Endothelial cell of umbilical vein (primary cell): ENCODE measurements at regions not wholly inside any gene's neighbourhood (a gene's known extent, or its start where the extent isn't known, plus 50 kb on each side); places are given as distances from the start of the nearest gene placed in this dataset.

Experiments
- BruUV-seq: library from RNA; stranded (reverse); fragments of 400-500 nt; replicated peaks from 2 replicates; lab custom pipeline; 2021; lab: Mats Ljungman, UMichigan
- CTCF ChIA-PET: fragments of 300-600, 350-600 bp; sonication (Branson Sonifier 250); formaldehyde crosslinking; loops from one replicate; lab custom pipeline; 2021; ENCODE audit warnings: antibody characterized with exemption, inconsistent platforms; lab: Charles Lee
- POLR2A ChIA-PET: fragments of 300-600, 350-600 bp; sonication (Branson Sonifier 250); formaldehyde crosslinking; loops from one replicate; lab custom pipeline; 2021; ENCODE audit warnings: antibody characterized with exemption, inconsistent platforms; lab: Charles Lee
- DNase-seq: peaks from one replicate; pipeline ENCODE4 v3.0.0-alpha.2; 2011; ENCODE audit warnings: low read depth, low spot score
- FAIRE-seq: peaks from 2 replicates; lab custom pipeline; 2011; peaks lifted over from hg19 to GRCh38; lab: Jason Lieb, UNC
- H2AFZ ChIP-seq: 2 replicates; pipeline ENCODE4 v1.6.0; 2012; ENCODE audit warnings: low read depth, low read length, control low read depth, inconsistent platforms
- H3K27ac ChIP-seq: 2 replicates; pipeline ENCODE4 v1.5.1; 2011; ENCODE audit warnings: low read depth, mild to moderate bottlenecking, control low read depth, low read length, moderate library complexity; ENCODE audit not compliant: insufficient read depth
- H3K27me3 ChIP-seq, 2 experiments: 2 replicates each; pipeline versions ENCODE4 v1.6.0 to v1.6.1; 2011; ENCODE audit warnings: low read length in 2 of 2, mixed read lengths in 1 of 2; ENCODE audit not compliant: control insufficient read depth in 2 of 2, insufficient read depth in 2 of 2
- H3K36me3 ChIP-seq, 2 experiments: 2 replicates in 1 of 2; 3 replicates in 1 of 2; pipeline ENCODE4 v1.5.1; 2011; ENCODE audit warnings: low read length in 2 of 2, mild to moderate bottlenecking in 1 of 2, moderate library complexity in 1 of 2; ENCODE audit not compliant: control insufficient read depth in 2 of 2, insufficient read depth in 2 of 2; ENCODE audit errors: extremely low read depth in 1 of 2
- H3K4me1 ChIP-seq: 3 replicates; pipeline ENCODE4 v1.5.1; 2011; ENCODE audit warnings: mild to moderate bottlenecking, low read length; ENCODE audit not compliant: control insufficient read depth, insufficient read depth; ENCODE audit errors: extremely low read depth
- H3K4me2 ChIP-seq: 2 replicates; pipeline ENCODE4 v1.6.1; 2011; ENCODE audit warnings: low read length, control low read depth, mixed read lengths; ENCODE audit not compliant: insufficient read depth
- H3K4me3 ChIP-seq, 3 experiments: fragments of 200-600 bp in 1 of 3; sonication (generic), shearing (Covaris generic) in 1 of 3; replicated peaks in 1 of 3; 2 replicates each; pipeline ENCODE4 v1.5.1; 2011 to 2016; ENCODE audit warnings: control low read depth in 3 of 3, low read length in 3 of 3, mild to moderate bottlenecking in 2 of 3, inconsistent platforms in 1 of 3, low read depth in 1 of 3, moderate library complexity in 1 of 3; ENCODE audit not compliant: insufficient read depth in 1 of 3
- H3K79me2 ChIP-seq: 2 replicates; pipeline ENCODE4 v1.6.0; 2012; ENCODE audit warnings: low read length, inconsistent platforms; ENCODE audit not compliant: control insufficient read depth, insufficient read depth
- H3K9ac ChIP-seq: replicated peaks from 2 replicates; pipeline ENCODE3; 2011; ENCODE audit warnings: low read length, control low read depth; ENCODE audit not compliant: insufficient read depth; ENCODE audit errors: extremely low read depth
- H3K9me1 ChIP-seq: replicated peaks from 3 replicates; pipeline ENCODE4 v1.6.0; 2011; ENCODE audit warnings: mild to moderate bottlenecking, low read length; ENCODE audit not compliant: control insufficient read depth, insufficient read depth; ENCODE audit errors: extremely low read depth
- H3K9me3 ChIP-seq: replicated peaks from 2 replicates; pipeline ENCODE4 v1.5.1; 2012; ENCODE audit warnings: low read length, inconsistent platforms; ENCODE audit not compliant: control insufficient read depth, insufficient read depth
- H4K20me1 ChIP-seq: replicated peaks from 2 replicates; pipeline ENCODE3; 2011; ENCODE audit warnings: mild to moderate bottlenecking, low read length; ENCODE audit not compliant: control insufficient read depth, insufficient read depth; ENCODE audit errors: extremely low read depth
- EZH2 ChIP-seq: IDR thresholded peaks from 2 replicates; pipeline ENCODE4 v1.6.1; 2012; ENCODE audit warnings: borderline replicate concordance, low read depth, mild to moderate bottlenecking, moderate library complexity, low read length, inconsistent platforms; ENCODE audit not compliant: severe bottlenecking
- FOS ChIP-seq: IDR thresholded peaks from 2 replicates; pipeline ENCODE4 v1.6.1; 2011; ENCODE audit warnings: mild to moderate bottlenecking, low read length, moderate library complexity, borderline replicate concordance; ENCODE audit not compliant: insufficient read depth
- JUN ChIP-seq: IDR thresholded peaks from 2 replicates; pipeline ENCODE4 v1.6.1; 2011; ENCODE audit warnings: borderline replicate concordance, low read depth; ENCODE audit not compliant: insufficient read length, insufficient read depth
- POLR2A ChIP-seq: IDR thresholded peaks from 2 replicates; pipeline ENCODE4 v1.6.1; 2012; ENCODE audit warnings: low read depth, mild to moderate bottlenecking, control low read depth, low read length
- POLR2AphosphoS5 ChIP-seq: IDR thresholded peaks from 2 replicates; pipeline ENCODE4 v1.6.1; 2012; ENCODE audit warnings: low read depth, mild to moderate bottlenecking, control low read depth, low read length, moderate library complexity; ENCODE audit not compliant: insufficient read depth
- dilution Hi-C: fragments of 300-500 bp; cut with MboI; formaldehyde crosslinking; loops from one replicate; pipeline ENCODE4 v1.15.0; 2019; ENCODE audit warnings: low sequenced_read_pairs; ENCODE audit not compliant: extremely low pct_ligation_motif_present
- intact Hi-C: fragments of 100-400 bp; cut with micrococcal nuclease; formaldehyde crosslinking; loops from one replicate; pipeline ENCODE4 v1.10.0; 2022
- TF ChIP-seq, protein P1 (sequence below), 2 donors: IDR thresholded peaks; 1 replicate in 1 of 2; 2 replicates in 1 of 2; pipeline ENCODE4 v1.5.1; 2011; ENCODE audit warnings: low read length in 2 of 2, mild to moderate bottlenecking in 2 of 2, moderate library complexity in 2 of 2, control low read depth in 1 of 2, inconsistent platforms in 1 of 2, low read depth in 1 of 2; ENCODE audit not compliant: insufficient read depth in 1 of 2; ENCODE audit errors: extremely low read depth in 1 of 2
- TF ChIP-seq, protein P2 (sequence below): IDR thresholded peaks from 2 replicates; pipeline ENCODE4 v1.6.1; 2011; ENCODE audit not compliant: insufficient read depth, insufficient read length

GRCh38 chrX:145910017-145910416 is 92.4 kb downstream of the SLITRK2 start:
- no TSS peak for BruUV-seq
- H4K20me1 ChIP-seq = no peaks in the 10 kb centered on the region
- ChIA-PET POLR2A (no interaction called here), CTCF (no interaction called here)
- H3K27ac ChIP-seq = no peak overlapping the region
- H3K4me3 ChIP-seq = no peak overlapping the region
- H2AFZ ChIP-seq = no peak overlapping the region
- intact Hi-C loops (no loop called here), dilution Hi-C loops (no loop called here)
- no peak overlapping the region for H3K9ac ChIP-seq
- no peak for DNase-seq
- no peak for FAIRE-seq
- H3K9me3 ChIP-seq = no peaks in the 10 kb centered on the region
- H3K27me3 ChIP-seq = no peaks in the 10 kb centered on the region
- H3K4me2 ChIP-seq = no peak overlapping the region
- H3K4me1 ChIP-seq = no peaks in the 10 kb centered on the region
- H3K36me3 ChIP-seq = no peaks in the 10 kb centered on the region
- TF ChIP-seq EZH2 = no peak
- TF ChIP-seq, protein P1, sequence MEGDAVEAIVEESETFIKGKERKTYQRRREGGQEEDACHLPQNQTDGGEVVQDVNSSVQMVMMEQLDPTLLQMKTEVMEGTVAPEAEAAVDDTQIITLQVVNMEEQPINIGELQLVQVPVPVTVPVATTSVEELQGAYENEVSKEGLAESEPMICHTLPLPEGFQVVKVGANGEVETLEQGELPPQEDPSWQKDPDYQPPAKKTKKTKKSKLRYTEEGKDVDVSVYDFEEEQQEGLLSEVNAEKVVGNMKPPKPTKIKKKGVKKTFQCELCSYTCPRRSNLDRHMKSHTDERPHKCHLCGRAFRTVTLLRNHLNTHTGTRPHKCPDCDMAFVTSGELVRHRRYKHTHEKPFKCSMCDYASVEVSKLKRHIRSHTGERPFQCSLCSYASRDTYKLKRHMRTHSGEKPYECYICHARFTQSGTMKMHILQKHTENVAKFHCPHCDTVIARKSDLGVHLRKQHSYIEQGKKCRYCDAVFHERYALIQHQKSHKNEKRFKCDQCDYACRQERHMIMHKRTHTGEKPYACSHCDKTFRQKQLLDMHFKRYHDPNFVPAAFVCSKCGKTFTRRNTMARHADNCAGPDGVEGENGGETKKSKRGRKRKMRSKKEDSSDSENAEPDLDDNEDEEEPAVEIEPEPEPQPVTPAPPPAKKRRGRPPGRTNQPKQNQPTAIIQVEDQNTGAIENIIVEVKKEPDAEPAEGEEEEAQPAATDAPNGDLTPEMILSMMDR (IDR thresholded peaks at IDR 0.05; ENCODE audit: extremely low read depth in 1 of 2, insufficient read depth in 1 of 2, low read depth in 1 of 2, low read length in 2 of 2) = no peak
- TF ChIP-seq, protein P2, sequence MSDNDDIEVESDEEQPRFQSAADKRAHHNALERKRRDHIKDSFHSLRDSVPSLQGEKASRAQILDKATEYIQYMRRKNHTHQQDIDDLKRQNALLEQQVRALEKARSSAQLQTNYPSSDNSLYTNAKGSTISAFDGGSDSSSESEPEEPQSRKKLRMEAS = no peak
- no peak for TF ChIP-seq FOS
- no peak for TF ChIP-seq POLR2A
- TF ChIP-seq JUN = no peak
- TF ChIP-seq POLR2AphosphoS5 = no peak
- H3K79me2 ChIP-seq = no peaks in the 10 kb centered on the region
- no peaks in the 10 kb centered on the region for H3K9me1 ChIP-seq
